Fibroblast of the aortic adventitia (primary cell): ENCODE measurements at regions not wholly inside any gene's neighbourhood (a gene's known extent, or its start where the extent isn't known, plus 50 kb on each side); places are given as distances from the start of the nearest gene placed in this dataset.
A peak's percentile ranks its signal among the peaks of the same experiment; 100 is the strongest.

Experiments used
- DNase-seq: peaks from one replicate; pipeline ENCODE4 v3.0.0-alpha.2; 2010; ENCODE audit warnings: low read depth
- H3K4me3 ChIP-seq: 2 replicates; pipeline ENCODE4 v1.5.1; 2011; ENCODE audit warnings: low read depth, mild to moderate bottlenecking, control low read depth, low read length, moderate library complexity
- CTCF ChIP-seq: IDR thresholded peaks from 2 replicates; pipeline ENCODE4 v1.5.1; 2011; ENCODE audit warnings: mild to moderate bottlenecking, low read length, control low read depth, inconsistent platforms; ENCODE audit not compliant: insufficient read depth

GRCh38 chr15:31488437-31489204 is 162.0 kb downstream of the KLF13 start:
- no peak overlapping the region for H3K4me3 ChIP-seq
- DNase-seq, result peak; percentile 96
- peak; percentile 93 for TF ChIP-seq CTCF

GRCh38 chr15:31489281-31489680 is 162.6 kb downstream of the KLF13 start:
- no peak overlapping the region for H3K4me3 ChIP-seq
- TF ChIP-seq CTCF, result no peak
- no peak for DNase-seq

- peak; percentile 75 for DNase-seq
- peak; percentile 96 for TF ChIP-seq CTCF
- no peak overlapping the region for H3K4me3 ChIP-seq
Observed at GRCh38 chr15:31489801-31490646, 163.4 kb downstream of the KLF13 start.

- H3K4me3 ChIP-seq, result no peak overlapping the region
- DNase-seq, result no peak
- TF ChIP-seq CTCF, result no peak
Observed at GRCh38 chr15:31494786-31495185, 168.2 kb downstream of the KLF13 start.

- TF ChIP-seq CTCF, result no peak
- no peak for DNase-seq
- no peak overlapping the region for H3K4me3 ChIP-seq
Observed at GRCh38 chr15:31495281-31495680, 168.6 kb downstream of the KLF13 start.

GRCh38 chr15:31497838-31498237 is 171.2 kb downstream of the KLF13 start:
- H3K4me3 ChIP-seq, result no peak overlapping the region
- no peak for DNase-seq
- TF ChIP-seq CTCF, result no peak
